BJ (cell line): ENCODE measurements at regions not wholly inside any gene's neighbourhood (a gene's known extent, or its start where the extent isn't known, plus 50 kb on each side); places are given as distances from the start of the nearest gene placed in this dataset.
"Not testable (repeated sequence)": the region's sequence is repeated elsewhere in the genome, so short reads cannot be mapped to it uniquely, and the experiment has no call there.

Experiments
- CTCF ChIA-PET: fragments of 350-600 bp; formaldehyde crosslinking; extraction: SDS; loops from one replicate; lab custom pipeline; 2021; ENCODE audit warnings: antibody characterized with exemption, inconsistent platforms; lab: Yijun Ruan, JAX
- POLR2A ChIA-PET: fragments of 300-600 bp; sonication (Branson Sonifier 250); formaldehyde crosslinking; extraction: SDS; loops from one replicate; lab custom pipeline; 2021; ENCODE audit warnings: antibody characterized with exemption; lab: Charles Lee
- DNase-seq: peaks from one replicate; pipeline ENCODE4 v3.0.0-alpha.2; 2011; ENCODE audit warnings: low read depth
- H3K27me3 ChIP-seq: 2 replicates; pipeline ENCODE4 v1.6.0; 2011; ENCODE audit warnings: low read length; ENCODE audit not compliant: control insufficient read depth, insufficient read depth
- H3K36me3 ChIP-seq: 2 replicates; pipeline ENCODE4 v1.5.1; 2011; ENCODE audit warnings: low read length; ENCODE audit not compliant: control insufficient read depth, insufficient read depth
- H3K4me3 ChIP-seq: 2 replicates; pipeline ENCODE4 v1.5.1; 2011; ENCODE audit warnings: low read depth, mild to moderate bottlenecking, control low read depth, low read length
- CTCF ChIP-seq: IDR thresholded peaks from 2 replicates; pipeline ENCODE4 v1.5.1; 2011; ENCODE audit warnings: low read depth, mild to moderate bottlenecking, control low read depth, inconsistent platforms, low read length, moderate library complexity; ENCODE audit not compliant: insufficient read depth

DNA sequence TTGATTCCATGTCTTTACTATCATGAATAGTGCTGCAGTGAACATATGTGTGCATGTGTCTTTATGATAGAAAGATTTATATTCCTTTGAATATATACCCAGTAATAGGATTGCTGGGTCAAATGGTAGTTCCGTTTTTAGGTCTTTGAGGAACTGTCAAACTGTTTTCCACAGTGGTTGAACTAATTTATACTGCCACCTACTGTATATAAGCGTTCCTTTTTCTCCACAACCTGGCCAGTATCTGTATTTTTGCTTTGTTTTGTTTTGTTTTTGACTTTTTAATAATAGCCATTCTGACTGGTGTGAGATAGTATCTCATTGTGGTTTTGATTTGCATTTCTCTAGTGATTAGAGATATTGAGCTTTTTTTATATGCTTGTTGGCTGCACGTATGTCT lies 641.6 kb downstream of the SUCLG1 start:
- H3K36me3 ChIP-seq: no peaks in the 10 kb centered on the region
- no peak for DNase-seq
- no peak for TF ChIP-seq CTCF
- H3K27me3 ChIP-seq: no peaks in the 10 kb centered on the region
- CTCF ChIA-PET: no interaction called here
- H3K4me3 ChIP-seq: no peak overlapping the region
- POLR2A ChIA-PET: no interaction called here

DNA sequence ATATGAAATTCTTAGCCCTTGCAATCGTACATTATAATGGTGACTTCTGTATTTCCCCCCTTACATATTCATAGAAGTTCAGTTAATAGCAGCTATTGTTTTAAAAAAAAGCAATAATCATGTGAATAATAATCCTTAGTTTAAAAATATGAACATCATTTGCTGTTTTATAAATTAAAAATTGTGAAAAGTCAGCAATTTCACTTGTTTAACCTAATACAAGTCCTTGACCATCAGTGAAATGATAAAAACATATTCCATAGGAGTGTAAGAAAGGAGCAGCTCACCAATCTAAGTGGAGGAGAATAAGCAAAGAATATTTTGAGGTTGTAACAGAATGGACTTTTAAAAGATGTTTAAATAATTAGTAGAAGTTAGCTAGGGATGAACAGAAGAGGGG lies 650.2 kb downstream of the SUCLG1 start:
- TF ChIP-seq CTCF: no peak
- ChIA-PET CTCF (no interaction called here), POLR2A (no interaction called here)
- Histone ChIP-seq H3K27me3 (no peaks in the 10 kb centered on the region), H3K36me3 (no peaks in the 10 kb centered on the region), H3K4me3 (no peak overlapping the region)
- no peak for DNase-seq

DNA sequence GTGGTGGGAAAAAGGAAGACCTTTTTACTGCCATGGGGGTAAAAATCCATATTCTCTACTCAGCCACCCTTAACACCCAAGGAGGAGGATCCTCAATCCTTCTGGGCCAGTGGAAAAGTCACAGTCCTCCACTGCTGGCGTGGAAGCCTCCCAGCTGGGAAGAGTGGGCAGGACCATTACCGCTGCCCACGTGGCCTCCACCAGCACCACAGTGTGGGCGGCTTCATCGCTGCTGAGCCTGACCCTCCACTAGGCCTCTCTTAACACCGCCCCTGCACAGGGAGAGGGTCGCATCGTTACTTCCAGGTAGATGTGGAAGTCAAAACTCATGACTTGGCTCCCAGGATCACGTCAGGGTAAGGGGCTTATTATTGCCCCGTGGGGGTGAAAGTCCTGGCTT lies 656.5 kb downstream of the SUCLG1 start:
- no peaks in the 10 kb centered on the region for H3K27me3 ChIP-seq
- CTCF ChIA-PET: no interaction called here
- POLR2A ChIA-PET: no interaction called here

GRCh38 chr2:83795777-83796176 lies 663.3 kb downstream of the SUCLG1 start:
- H3K27me3 ChIP-seq: no peaks in the 10 kb centered on the region
- ChIA-PET POLR2A (no interaction called here), CTCF (no interaction called here)
- no peaks in the 10 kb centered on the region for H3K36me3 ChIP-seq
- DNase-seq: no peak
- no peak overlapping the region for H3K4me3 ChIP-seq
- no peak for TF ChIP-seq CTCF

More for the DNA sequence above, 656.5 kb downstream of the SUCLG1 start:
- Histone ChIP-seq H3K36me3 (no peaks in the 10 kb centered on the region), H3K4me3 (no peak overlapping the region)
- DNase-seq: no peak
- no peak for TF ChIP-seq CTCF

DNA sequence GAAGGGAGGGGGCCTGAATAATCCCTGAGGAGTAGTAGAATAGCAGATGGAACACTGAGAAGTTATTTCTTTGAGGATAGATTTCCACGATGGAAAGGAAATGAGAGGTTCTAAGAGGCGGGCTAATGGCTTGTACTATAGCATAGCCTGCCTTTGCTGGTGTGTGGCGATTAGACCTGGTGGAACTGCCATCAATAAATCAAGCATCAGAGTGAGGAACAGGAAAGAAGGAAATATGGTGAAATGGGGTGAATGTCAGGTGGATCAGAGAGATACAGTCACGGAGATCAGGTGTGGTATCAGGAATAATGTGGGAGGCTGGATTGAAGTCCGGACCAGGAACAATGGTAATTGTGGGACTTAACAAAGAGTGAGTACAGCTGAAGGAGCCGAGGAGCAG lies 668.6 kb downstream of the SUCLG1 start:
- H3K4me3 ChIP-seq, H3K27me3 ChIP-seq, POLR2A ChIA-PET, DNase-seq, CTCF ChIA-PET, H3K36me3 ChIP-seq: not testable (repeated sequence)

DNA sequence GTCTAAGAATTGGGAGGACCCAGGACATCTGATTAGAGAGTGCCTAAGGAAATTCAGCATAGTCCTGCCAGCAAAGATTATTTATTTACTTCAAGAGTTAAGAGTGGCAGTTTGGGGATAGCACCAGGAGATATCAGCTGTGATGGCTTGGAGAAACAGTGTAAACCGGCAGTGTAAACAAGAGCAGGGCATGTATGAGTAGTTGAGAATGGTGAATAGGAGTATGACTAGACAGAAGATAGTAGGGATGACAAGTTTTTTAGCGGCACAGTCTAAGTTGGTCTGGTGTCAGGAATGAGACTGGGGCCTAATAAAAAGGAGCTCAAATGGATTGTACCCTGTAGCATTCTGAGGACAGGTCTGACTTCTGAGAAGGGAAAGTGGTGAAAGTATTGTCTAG lies 669.4 kb downstream of the SUCLG1 start:
- DNase-seq, CTCF ChIA-PET, H3K27me3 ChIP-seq, POLR2A ChIA-PET, H3K36me3 ChIP-seq, H3K4me3 ChIP-seq: not testable (repeated sequence)

- H3K4me3 ChIP-seq, POLR2A ChIA-PET, CTCF ChIA-PET, H3K36me3 ChIP-seq, DNase-seq, H3K27me3 ChIP-seq: not testable (repeated sequence)
Measured at GRCh38 chr2:83788938-83789566, 670.0 kb downstream of the SUCLG1 start.
